K562 (cell line): ENCODE measurements at regions not wholly inside any gene's neighbourhood (a gene's known extent, or its start where the extent isn't known, plus 50 kb on each side); places are given as distances from the start of the nearest gene placed in this dataset.

ENCODE experiments used
- ATAC-seq: fragments of 200-7000 bp; cut with Tn5 transposase; 3 replicates; pipeline ENCODE4 v1.9.1; 2020; ENCODE audit warnings: moderate library complexity
- BruUV-seq: library from RNA; stranded (reverse); fragments of 400-500 nt; replicated peaks from 2 replicates; lab custom pipeline; 2021; lab: Mats Ljungman, UMichigan
- CTCF ChIA-PET: fragments of 300-600 bp; formaldehyde crosslinking; extraction: SDS; loops from one replicate; lab custom pipeline; 2021; ENCODE audit warnings: low intra/inter-chr PET ratio; lab: Yijun Ruan, JAX
- POLR2A ChIA-PET: fragments of 300-600, 350-650 bp; sonication (Branson Sonifier 250); formaldehyde crosslinking; extraction: SDS; loops from one replicate; lab custom pipeline; 2021; ENCODE audit warnings: antibody characterized with exemption, inconsistent platforms; lab: Yijun Ruan, JAX
- DNase-seq, 4 experiments: peaks; one replicate each; pipeline versions ENCODE4 v3.0.0 to v3.0.0-alpha.2; 2011 to 2018; ENCODE audit warnings: low spot score in 3 of 4, mixed read lengths in 3 of 4; ENCODE audit errors: extremely low read depth in 1 of 4
- FAIRE-seq: peaks from 2 replicates; lab custom pipeline; 2011; peaks lifted over from hg19 to GRCh38; lab: Jason Lieb, UNC
- H2AFZ ChIP-seq: 2 replicates; pipeline ENCODE4 v1.6.0; 2011; ENCODE audit warnings: low read depth, low read length, control low read depth, inconsistent platforms
- H3K27ac ChIP-seq: fragments of 200-600 bp; 3 replicates; pipeline ENCODE4 v1.8.0; 2011; ENCODE audit warnings: low read depth, mild to moderate bottlenecking, control low read depth, inconsistent platforms, low read length, moderate library complexity, mixed read lengths; ENCODE audit errors: extremely low read depth
- H3K27me3 ChIP-seq, 2 experiments: fragments of 300-600 bp in 1 of 2; 2 replicates in 1 of 2; 3 replicates in 1 of 2; pipeline versions ENCODE4 v1.6.0 to v1.8.0; 2011; ENCODE audit warnings: inconsistent platforms in 2 of 2, low read length in 2 of 2, mild to moderate bottlenecking in 1 of 2, mixed read lengths in 1 of 2, moderate library complexity in 1 of 2; ENCODE audit not compliant: control insufficient read depth in 2 of 2, insufficient read depth in 2 of 2
- H3K36me3 ChIP-seq: fragments of 300-600 bp; 3 replicates; pipeline ENCODE4 v1.8.0; 2011; ENCODE audit warnings: mild to moderate bottlenecking, low read length, inconsistent platforms; ENCODE audit not compliant: control insufficient read depth, insufficient read depth
- H3K4me1 ChIP-seq, 2 experiments: fragments of 200-600 bp in 1 of 2; replicated peaks in 1 of 2; 2 replicates in 1 of 2; 3 replicates in 1 of 2; pipeline versions ENCODE4 v1.5.1 to v1.8.0; 2011; ENCODE audit warnings: inconsistent platforms in 2 of 2, low read length in 2 of 2, mild to moderate bottlenecking in 1 of 2, mixed read lengths in 1 of 2, moderate library complexity in 1 of 2; ENCODE audit not compliant: control insufficient read depth in 2 of 2, insufficient read depth in 2 of 2
- H3K4me2 ChIP-seq: 2 replicates; pipeline ENCODE4 v1.6.1; 2011; ENCODE audit warnings: low read length, control low read depth, inconsistent platforms, mixed read lengths; ENCODE audit not compliant: insufficient read depth
- H3K4me3 ChIP-seq: fragments of 200-600 bp; sonication (generic), shearing (Covaris generic); 2 replicates; pipeline ENCODE4 v1.5.1; 2016; ENCODE audit warnings: control low read depth, inconsistent platforms
- H3K79me2 ChIP-seq: fragments of 200-600 bp; 3 replicates; pipeline ENCODE4 v1.8.0; 2011; ENCODE audit warnings: low read length, inconsistent platforms; ENCODE audit not compliant: control insufficient read depth, insufficient read depth
- H3K9ac ChIP-seq, 2 experiments: 2 replicates each; pipeline versions ENCODE4 v1.6.0 to v1.6.1; 2011; ENCODE audit warnings: low read depth in 2 of 2, low read length in 2 of 2, control low read depth in 1 of 2, inconsistent platforms in 1 of 2, mild to moderate bottlenecking in 1 of 2, mixed read lengths in 1 of 2; ENCODE audit not compliant: insufficient read depth in 1 of 2
- H3K9me1 ChIP-seq: one replicate; pipeline ENCODE4 v1.6.0; 2011; ENCODE audit warnings: inconsistent platforms, mild to moderate bottlenecking, low read length, moderate library complexity; ENCODE audit not compliant: control insufficient read depth, insufficient read depth
- H3K9me3 ChIP-seq: replicated peaks from 2 replicates; pipeline ENCODE4 v1.5.1; 2011; ENCODE audit warnings: low read depth, low read length, inconsistent platforms; ENCODE audit not compliant: control insufficient read depth, insufficient read depth
- H4K20me1 ChIP-seq: replicated peaks from 2 replicates; pipeline ENCODE4 v1.6.1; 2011; ENCODE audit warnings: low read length, inconsistent platforms, mixed read lengths; ENCODE audit not compliant: control insufficient read depth, insufficient read depth
- ELK1 ChIP-seq: sonication (generic); formaldehyde crosslinking; IDR thresholded peaks from 2 replicates; pipeline ENCODE4 v1.8.1; 2022; ENCODE audit warnings: missing genetic modification reagents
- HMG20B ChIP-seq: fragments of 250-450 bp; sonication (Bioruptor Pico); IDR thresholded peaks from 2 replicates; pipeline ENCODE4 v1.5.0; 2021; ENCODE audit warnings: mild to moderate bottlenecking
- NCOA1 ChIP-seq: fragments of 450-650 bp; IDR thresholded peaks from 2 replicates; pipeline ENCODE4 v1.6.1; 2016; ENCODE audit warnings: low read depth
- OTX1 ChIP-seq: fragments of 450-650 bp; formaldehyde crosslinking; IDR thresholded peaks from 2 replicates; pipeline ENCODE4 v1.4.0; 2022; ENCODE audit warnings: mild to moderate bottlenecking
- RBM14 ChIP-seq: fragments of 200-400 bp; formaldehyde crosslinking; IDR thresholded peaks from 2 replicates; pipeline ENCODE4 v1.6.1; 2018; ENCODE audit warnings: low read depth, mild to moderate bottlenecking, low read length, moderate library complexity, borderline replicate concordance; ENCODE audit not compliant: insufficient read depth
- WGBS: fragments of 100-300 bp; shearing (Covaris generic); methylation state at CpG from one replicate; pipeline ENCODE4 v1.1.6; 2016; ENCODE audit warnings: low coverage, mixed read lengths; ENCODE audit not compliant: insufficient coverage; ENCODE audit errors: missing lambda C conversion rate; 5-methylcytosine and 5-hydroxymethylcytosine counted together
- in situ Hi-C: fragments of 300-500 bp; cut with MboI; formaldehyde crosslinking; loops from 4 replicates; pipeline ENCODE4 v1.15.0; 2018; ENCODE audit warnings: inconsistent platforms, mixed read lengths
- intact Hi-C: fragments of 100-400 bp; cut with micrococcal nuclease; formaldehyde crosslinking; loops from 2 replicates; pipeline ENCODE4 v1.14.2; 2022

- BruUV-seq: no TSS peak
- H3K9me1 ChIP-seq: no peaks in the 10 kb centered on the region
- in situ Hi-C loops: no loop called here
- TF ChIP-seq ELK1 (CRISPR knock-in tag) (no peak), HMG20B (CRISPR knock-in tag) (no peak), NCOA1 (no peak), RBM14 (no peak), OTX1 (CRISPR knock-in tag) (no peak)
- TF ChIP-seq, all 486 proteins: peak for 0
- CTCF ChIA-PET: no interaction called here
- H3K4me2 ChIP-seq: no peak overlapping the region
- ATAC-seq (no peak), DNase-seq (no peak), FAIRE-seq (no peak)
- H4K20me1 ChIP-seq: no peaks in the 10 kb centered on the region
- H3K27me3 ChIP-seq: peaks cover 0 to 7% of the 10 kb centered on the region in 2 experiments; a peak in 2 of 5 replicates
- 0% methylated on average over 1 of the region's 1 CpG for WGBS
- no peaks in the 10 kb centered on the region; a peak in 1 of 5 replicates for H3K4me1 ChIP-seq
- POLR2A ChIA-PET: interaction anchor here (0.8 to 1.2 kb wide), 2 partner anchors 15 to 70 kb away, joined by 3 to 5 read pairs; no protein-coding TSS in a partner anchor
- H3K9me3 ChIP-seq: no peaks in the 10 kb centered on the region
- H3K36me3 ChIP-seq: no peaks in the 10 kb centered on the region
- H3K27ac ChIP-seq: no peak overlapping the region
- H3K9ac ChIP-seq: no peak overlapping the region
- H3K4me3 ChIP-seq: no peak overlapping the region
- no peak overlapping the region for H2AFZ ChIP-seq
- intact Hi-C loops: no loop called here
- H3K79me2 ChIP-seq: no peaks in the 10 kb centered on the region
Observed at GRCh38 chr11:59265735-59266134, 53.0 kb upstream of the MPEG1 start.
